HG03280 (cell line): ENCODE measurements at regions not wholly inside any gene's neighbourhood (a gene's known extent, or its start where the extent isn't known, plus 50 kb on each side); places are given as distances from the start of the nearest gene placed in this dataset.
"Not testable (repeated sequence)": the region's sequence is repeated elsewhere in the genome, so short reads cannot be mapped to it uniquely, and the experiment has no call there.

Experiments
- ATAC-seq: cut with Tn5 transposase; IDR thresholded peaks from one replicate; pipeline ENCODE4 v1.9.1; 2021; ENCODE audit warnings: mild to moderate bottlenecking, moderate library complexity; ENCODE audit not compliant: unreplicated experiment

DNA sequence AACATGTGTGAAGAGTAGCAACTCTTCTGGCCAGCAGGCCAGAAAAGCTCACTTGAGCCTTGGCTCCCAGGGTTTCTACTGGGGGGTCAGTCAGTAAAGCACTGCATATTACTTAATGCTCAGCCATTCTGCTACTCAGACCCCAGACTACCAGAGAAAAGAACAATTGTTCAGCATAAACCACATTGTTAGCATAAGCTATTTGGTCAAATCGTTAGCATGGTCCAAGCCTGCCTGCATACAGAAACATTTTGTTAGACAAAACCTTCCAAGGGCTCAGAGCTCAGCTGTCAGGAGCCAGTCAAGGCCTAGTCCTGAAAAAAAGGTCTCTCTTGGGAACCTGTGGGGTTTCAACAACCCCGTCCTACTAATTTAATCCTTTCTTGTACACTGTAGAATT is 449.3 kb downstream of the PRR16 start:
- no peak for ATAC-seq

DNA sequence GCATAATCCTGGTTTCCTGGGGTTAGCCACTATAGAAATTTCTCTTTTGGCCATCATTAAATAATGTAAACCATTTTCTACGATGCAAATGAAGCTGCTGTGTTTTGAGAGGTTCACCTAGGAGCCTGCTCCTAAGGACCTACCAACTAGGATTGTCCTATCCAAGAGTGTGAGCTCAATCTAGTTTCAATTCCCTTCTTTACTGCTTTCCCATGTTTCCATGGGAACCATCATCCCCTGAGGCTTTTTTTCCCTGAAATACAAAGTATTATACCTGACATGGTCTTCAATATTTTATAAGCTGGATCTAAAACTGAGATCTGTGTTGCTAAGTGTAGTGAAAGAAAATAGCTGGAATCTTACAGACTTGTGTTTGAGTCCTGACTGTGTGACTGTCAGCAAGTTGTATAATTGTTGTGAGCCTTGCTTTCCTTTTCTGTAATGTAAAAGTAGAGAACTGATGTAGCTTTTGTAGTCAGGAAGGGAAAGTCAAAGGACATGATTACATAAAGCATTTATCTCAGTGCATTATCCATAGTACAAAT is 453.2 kb downstream of the PRR16 start:
- no peak for ATAC-seq

DNA sequence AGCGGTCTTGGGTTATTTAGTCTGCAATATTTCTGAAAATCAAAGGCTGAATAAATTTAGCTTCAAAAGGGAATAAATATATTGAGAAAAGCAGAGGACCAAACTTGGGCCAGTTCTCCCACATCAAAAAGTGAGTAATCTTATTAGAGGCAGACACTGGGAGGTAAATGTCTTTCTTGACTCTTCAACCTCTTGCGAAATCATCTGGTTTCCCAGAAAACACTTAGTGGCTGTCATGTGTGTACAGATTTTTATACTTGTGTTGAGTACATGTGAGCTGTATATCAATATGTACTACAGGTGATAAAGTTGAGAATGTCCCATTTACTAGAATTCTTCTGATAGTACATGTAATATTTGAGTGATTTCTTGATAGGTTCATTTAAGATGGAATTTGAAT is 454.9 kb downstream of the PRR16 start:
- ATAC-seq, result no peak

DNA sequence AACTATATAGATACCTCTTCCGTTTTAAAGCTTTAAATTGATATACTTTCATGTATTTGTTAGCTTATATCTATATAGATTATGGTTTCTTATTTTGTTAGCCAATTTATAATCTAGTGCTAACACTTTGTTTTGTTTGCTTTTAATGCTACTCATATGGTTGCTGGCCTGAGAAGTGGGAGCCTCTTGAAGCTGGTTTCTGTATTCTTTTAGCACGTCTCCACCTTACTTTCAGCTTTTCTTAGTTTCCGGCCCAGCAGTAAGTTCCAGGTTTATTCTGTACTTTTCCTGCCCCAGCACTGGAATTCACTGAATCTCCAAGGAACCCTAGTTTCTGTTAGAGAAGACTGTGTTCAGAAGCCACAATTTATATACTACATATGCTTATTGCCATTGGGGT is 458.9 kb downstream of the PRR16 start:
- no peak for ATAC-seq

DNA sequence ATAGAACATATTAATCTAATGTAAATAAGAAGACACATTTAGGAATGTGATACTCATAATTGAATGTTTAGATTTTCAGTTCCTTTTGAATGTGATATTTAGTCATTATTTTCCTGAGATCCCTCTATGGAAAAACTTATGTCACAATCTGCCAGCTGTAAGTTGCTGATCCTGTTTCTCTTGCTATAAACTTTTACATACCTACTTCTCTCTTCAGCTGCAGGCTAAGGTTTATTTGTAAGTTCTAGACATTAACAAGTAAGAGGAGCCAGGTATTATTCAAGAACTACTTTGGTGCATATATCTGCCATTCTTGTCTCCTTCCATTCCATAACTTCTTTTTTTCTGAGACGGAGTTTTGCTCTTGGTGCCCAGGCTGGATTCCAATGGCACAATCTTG is 462.4 kb downstream of the PRR16 start:
- no peak for ATAC-seq

DNA sequence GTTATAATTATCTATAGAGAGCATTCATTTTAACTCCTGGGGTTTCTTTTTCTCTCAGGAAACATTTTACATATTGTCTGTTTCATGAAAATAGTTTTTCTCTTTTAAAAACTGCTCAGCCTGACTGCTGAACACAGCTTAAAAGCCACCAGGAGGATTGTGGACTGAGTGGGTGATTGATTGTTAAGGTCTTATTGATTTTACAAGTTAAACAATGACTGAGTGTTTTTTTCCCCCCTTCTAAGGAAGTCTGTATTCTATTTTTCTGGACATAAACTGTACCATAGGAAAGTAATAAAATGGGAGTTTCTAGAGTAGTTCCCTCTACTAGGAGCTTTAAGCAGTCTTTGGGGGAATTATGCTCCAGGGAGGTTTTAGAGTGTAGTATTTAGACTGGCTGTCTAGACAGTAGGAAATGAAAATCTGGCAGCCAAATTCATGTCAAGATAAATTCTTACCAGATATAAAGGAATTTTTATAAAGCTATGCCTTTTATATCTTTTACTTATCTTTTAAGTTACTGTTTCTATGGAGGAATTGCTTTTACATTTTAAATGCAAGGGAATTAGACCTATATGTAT is 463.9 kb downstream of the PRR16 start:
- no peak for ATAC-seq

DNA sequence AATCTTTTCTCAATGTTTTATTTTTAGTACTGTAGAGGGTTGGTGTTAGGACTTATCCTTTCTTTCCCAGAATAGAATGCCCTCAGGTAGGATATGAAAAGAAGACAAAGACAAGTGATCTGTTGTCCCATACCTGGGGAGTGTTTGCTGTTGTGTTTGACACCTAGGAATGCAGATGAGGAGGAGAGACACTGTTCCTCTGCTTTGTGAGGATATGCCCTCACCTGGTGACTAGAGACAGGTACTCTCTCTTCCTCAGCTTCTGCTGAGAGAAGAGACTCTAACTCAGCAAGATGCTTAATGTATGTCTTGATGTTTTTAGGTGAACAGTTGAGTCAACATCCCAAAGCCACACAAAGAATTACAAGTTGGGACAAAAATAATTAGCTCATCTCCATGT is 468.4 kb downstream of the PRR16 start:
- no peak for ATAC-seq

DNA sequence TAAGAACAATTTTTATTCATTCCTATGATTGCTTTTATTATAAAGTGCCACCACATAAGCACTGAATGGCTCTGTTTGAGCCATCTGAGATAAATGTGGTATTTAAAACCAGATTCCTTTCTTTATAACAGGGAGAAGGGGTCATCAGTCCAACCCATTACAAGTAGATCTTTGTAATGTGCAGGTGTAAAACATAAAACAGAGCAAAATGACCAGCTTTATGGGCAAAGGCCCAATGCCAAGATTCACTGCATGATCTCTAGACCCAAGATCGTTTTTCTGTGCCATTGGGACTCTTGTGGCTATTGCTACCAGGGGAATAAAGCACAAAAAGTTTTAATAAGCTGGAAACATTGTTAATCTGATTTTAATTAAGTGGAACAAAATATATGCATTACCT is 469.9 kb downstream of the PRR16 start:
- ATAC-seq, result no peak

DNA sequence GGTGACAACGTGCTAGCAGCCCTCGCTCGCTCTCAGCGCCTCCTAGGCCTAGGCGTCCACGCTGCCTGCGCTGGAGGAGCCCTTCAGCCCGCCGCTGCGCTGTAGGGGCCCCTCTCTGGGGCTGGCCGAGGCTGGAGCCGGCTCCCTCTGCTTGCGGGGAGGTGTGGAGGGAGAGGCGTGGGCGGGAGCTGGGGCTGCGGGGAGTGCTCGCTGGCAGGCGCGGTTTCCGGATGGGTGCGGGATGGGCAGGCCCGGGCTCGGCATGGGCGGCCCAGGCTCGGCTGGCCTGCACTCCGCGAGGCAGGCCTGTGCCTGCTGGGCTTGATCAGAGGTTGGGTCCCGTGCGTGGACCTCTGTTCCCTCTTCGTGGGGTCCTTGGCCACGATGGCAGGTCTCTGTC is 472.6 kb downstream of the PRR16 start:
- no peak for ATAC-seq

DNA sequence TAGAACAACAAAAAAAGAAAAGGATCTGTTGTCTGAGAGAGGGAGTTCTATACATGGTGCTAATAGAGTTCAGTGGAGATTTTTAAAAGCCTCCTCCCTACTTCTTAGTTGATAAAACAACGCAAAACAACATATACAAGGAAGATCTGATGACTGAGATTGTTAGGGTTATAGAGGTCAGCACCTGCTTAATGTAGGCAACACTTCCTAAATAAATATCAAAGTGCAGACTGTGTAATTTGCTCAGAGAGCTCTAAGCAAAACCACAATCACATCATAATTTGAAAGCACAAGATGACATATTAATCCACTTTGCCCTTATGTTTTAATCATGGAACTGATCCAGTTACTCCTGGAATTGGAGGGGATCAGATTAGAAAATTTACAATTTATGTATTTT is 474.5 kb downstream of the PRR16 start:
- no peak for ATAC-seq

DNA sequence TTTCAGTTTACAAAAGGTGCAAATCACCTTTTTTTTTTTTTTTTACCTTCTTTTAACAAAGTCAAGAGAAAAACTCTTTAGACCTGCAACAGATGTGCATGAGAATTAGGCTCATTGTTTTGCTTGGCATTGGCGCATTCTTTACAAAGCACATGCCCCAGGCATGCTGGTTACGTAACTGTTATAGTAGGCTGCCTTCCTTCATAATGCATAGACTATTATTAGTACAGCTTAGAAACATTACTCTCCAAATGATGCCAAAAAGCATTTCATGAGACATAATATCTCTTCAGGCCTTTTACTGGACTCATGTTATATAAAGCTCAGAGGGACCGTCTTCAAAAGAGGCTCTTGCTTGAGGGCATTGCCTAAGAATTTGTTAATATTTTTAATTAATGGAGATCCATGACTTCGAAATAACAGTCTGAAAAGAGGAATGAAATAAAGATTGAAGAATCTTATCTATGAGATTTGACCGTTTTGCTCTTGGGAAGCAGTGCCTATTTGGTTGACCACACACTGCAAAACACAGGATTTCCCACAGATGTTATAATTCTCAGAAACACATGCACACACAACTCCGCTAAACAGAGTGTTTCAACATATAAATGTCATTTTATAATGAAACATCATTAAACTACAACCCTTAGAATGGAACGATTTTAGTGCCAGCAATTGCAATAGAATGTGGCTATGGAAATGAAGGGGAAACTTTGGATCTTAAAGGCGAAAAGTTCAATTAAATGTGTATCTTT is 478.7 kb downstream of the PRR16 start:
- ATAC-seq, result no peak

DNA sequence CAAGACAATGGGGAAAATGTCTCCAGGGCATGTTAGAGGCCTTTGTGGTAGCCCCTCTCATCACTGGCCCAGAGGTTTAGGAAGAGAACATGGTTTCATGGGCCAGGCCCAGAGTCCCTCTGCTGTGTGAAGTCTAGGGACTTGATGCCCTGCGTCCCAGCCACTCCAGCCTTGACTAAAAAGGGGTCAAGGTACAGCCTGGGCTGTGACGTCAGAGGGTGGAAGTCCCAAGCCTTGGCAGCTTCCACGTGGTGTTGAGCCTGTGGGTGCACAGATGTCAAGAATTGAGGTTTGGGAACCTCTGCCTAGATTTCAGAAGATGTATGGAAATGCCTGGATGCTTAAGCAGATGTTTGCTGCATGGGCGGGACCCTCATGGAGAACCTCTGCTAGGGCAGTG is 485.5 kb downstream of the PRR16 start:
- not testable (repeated sequence) for ATAC-seq

DNA sequence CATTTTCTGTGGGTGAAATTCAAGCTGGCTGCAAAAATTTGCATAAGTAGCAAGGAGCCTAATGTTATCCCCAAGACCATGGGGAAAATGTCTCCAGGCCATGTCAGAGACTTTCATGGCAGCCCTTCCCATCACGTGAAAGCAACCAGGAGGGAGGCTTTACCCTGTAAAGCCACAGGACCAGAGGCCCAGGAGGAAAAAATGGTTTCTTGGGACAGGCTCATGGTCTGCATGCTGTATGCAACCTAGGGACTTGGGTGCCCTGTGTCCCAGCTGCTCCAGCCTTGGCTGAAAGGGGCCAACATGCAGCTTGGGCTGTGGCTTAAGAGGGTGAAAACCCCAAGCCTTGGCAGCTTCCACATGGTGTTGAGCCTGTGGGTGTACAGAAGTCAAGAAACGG is 489.3 kb downstream of the PRR16 start:
- ATAC-seq, result not testable (repeated sequence)

DNA sequence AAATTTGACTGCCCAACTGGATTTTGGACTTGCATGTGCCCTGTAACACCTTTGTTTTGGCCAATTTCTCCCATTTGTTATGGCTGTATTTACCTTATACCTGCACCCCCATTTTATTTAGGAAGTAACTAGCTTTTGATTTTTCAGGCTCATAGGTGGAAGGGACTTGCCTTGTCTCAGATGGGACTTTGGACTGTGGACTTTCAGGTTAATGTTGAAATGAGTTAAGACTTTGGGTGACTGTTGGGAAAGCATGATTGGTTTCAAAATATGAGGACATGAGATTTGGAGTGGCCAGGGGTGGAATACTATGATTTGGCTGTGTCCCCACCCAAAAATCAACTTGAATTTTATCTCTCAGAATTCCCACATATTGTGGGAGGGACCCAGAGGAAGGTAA is 490.2 kb downstream of the PRR16 start:
- no peak for ATAC-seq

DNA sequence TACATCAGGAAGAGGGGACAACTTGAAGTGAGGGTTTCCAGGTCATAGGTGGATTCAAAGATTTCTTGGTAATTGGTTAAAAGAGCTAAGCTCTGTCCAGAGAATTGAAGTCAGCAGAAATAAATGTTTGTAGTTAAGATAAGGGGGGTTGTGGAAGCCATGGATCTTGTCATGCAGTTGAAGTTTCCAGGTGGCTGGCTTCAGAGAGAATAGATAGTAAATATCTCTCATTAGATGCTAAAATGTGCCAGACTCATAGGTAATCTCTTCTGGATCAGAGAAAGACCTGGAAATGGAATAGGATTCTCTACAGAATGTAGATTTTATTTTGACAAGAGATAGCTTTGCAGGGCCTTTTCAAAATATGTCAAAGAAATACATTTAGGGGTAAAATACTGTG is 491.7 kb downstream of the PRR16 start:
- ATAC-seq, result no peak

DNA sequence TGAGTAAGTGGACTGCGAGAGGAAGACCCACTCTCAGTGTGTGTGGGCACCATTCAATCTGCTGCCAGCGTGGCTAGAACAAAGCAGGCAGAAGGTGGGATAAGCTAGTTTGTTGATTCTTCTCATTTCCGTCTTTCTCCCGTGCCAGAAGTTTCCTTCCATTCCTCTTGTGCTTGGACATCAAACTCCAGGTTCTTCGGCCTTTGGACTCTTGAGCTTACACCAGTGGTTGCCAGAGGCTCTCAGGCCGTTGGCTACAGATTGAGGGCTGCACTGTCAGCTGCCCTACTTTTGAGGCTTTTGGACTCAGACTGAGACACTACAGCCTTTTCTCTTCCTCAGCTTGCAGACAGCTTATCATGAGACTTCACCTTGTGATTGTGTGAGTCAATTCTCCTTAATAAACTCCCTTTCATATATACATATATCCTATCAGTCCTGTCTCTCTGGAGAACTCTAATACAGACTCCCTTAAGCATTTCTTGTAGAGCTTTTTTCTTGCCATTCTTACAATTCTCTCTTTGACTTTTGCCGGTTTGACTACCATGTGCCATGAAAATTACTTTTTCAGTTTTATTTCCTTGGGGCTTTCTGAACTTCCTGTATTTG is 494.9 kb downstream of the PRR16 start:
- no peak for ATAC-seq

DNA sequence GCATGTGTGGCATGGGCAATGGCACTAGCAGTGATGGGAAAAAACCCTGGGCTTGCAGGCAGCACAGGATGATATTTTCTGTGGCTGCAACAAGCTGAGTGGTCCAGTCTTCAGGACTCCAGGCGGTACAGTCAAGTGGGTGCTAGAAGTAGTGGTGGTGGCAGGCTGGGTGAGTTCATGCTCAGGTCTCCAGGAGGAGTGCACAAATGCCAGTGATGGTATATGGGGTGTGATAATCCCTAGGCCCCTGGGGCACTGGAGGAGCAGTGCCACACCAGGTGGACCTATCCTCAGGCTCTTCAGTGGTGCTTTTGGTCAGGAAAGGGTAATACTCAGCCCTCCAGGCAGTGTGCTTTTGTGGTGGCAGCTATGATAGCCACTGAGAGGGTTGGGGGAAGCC is 496.4 kb downstream of the PRR16 start:
- ATAC-seq, result no peak

DNA sequence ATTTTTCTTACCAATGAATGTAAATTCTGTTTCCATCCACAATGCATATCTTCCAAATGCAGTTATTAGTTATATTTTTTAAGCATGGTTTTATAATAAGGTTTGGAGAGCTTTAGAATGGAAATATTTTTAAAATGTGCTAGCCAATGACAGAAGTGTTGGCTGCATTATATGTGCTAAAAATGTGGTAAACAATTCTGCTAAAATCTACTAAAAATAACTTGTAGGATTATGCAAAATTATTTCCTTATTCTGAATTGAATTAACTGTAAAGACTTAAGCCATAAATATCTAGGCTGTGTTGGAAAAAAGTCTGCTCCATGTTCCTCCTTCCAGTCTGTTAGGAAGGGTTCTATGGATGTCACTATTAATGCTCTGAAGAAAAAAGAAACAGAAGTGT is 503.3 kb downstream of the PRR16 start:
- ATAC-seq, result no peak

DNA sequence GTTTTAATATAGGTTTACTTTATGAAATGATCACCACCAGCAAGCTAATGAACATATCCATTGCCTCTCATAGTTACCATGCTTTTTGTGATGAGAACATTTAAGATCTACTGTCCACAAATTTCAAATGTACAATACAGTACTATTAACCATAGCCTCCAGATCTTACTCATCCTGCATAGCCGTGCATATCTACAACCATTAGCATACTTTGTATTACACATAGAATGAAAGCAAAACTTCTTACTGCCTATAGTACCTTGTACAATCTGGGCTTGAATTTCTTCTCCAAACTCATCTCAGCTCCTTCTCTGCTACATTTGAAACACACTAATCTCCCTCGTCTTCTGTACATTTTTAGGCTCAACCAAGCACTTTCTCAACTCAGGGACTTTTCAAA is 510.6 kb downstream of the PRR16 start:
- ATAC-seq, result no peak

DNA sequence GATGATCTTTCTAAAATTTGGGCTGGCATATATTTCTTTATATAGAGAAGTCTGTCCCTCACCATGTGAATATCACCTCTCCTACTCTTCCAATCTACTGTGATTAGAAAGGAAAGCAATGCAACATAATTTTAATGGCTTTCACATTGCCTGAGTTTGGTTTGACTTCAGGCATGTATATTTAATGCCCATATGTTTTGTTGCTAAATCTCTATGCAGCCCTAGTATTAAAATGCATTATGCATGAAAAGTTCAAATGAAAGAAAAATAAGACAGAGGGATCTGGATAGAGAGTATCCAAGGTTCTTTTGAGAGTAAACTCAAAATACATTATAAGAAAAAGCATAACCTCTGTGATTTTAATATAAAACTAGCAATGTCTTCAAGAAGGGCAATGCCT is 518.3 kb downstream of the PRR16 start:
- no peak for ATAC-seq

DNA sequence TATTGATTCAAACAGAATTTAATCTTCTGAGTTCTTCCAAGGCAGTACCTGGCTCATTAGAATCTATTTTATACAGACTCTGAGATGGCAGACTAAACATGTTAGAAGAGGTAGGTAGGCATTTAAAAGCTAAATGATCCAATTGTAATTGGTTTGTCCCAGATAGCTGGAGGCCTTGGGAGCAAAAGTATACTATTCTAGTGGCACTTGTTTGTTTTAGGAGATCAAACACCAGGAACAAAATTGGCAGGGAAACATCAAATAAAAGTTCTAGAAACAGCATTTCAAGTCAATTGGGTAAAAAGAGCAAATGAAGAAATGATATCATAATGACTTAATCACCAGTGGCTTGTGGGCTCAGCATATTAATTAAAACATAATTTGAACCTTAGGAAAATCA is 521.4 kb downstream of the PRR16 start:
- ATAC-seq, result no peak

DNA sequence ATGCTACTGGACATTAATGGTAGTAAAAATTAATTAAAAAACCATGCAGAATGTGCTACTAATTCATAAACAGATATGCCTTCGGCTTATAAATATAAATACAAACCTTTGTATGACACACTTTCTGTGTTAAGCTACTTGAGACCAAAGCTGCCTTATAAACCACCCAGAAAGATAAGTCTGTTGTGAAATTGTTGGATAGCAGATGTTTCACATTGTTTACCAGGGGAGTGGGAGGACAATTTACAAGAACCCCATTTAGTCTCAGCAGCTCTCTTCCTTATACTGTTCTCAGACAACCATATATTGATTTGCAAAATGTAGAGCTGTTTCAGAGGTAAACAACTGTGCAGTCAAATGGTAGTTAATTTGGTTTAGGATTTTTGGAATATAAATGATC is 524.4 kb downstream of the PRR16 start:
- no peak for ATAC-seq
